Lung (tissue), 11 donors: ENCODE measurements at regions not wholly inside any gene's neighbourhood (a gene's known extent, or its start where the extent isn't known, plus 50 kb on each side); places are given as distances from the start of the nearest gene placed in this dataset.
A peak's percentile ranks its signal among the peaks of the same experiment; 100 is the strongest.

Experiments
- ATAC-seq: fragments of 200-7000 bp; cut with Tn5 transposase; one replicate; pipeline ENCODE4 v1.9.1; 2020; ENCODE audit warnings: moderate number of reproducible peaks; ENCODE audit not compliant: insufficient read depth, low FRiP score
- DNase-seq, 3 donors: peaks; one replicate each; pipeline ENCODE4 v3.0.0-alpha.2; 2013 to 2017
- H3K27ac ChIP-seq, 2 donors: one replicate each; pipeline ENCODE4 v1.5.1; 2013; ENCODE audit warnings: mild to moderate bottlenecking in 2 of 2, moderate library complexity in 2 of 2, control low read depth in 1 of 2, inconsistent platforms in 1 of 2, low read depth in 1 of 2, low read length in 1 of 2
- H3K27me3 ChIP-seq, 3 donors: one replicate each; pipeline ENCODE4 v1.5.1; 2013; ENCODE audit warnings: low read length in 2 of 3; ENCODE audit not compliant: control insufficient read depth in 3 of 3, insufficient read depth in 3 of 3
- H3K36me3 ChIP-seq, 4 donors: one replicate each; pipeline ENCODE4 v1.5.1; 2013; ENCODE audit warnings: low read length in 4 of 4, mild to moderate bottlenecking in 1 of 4, moderate library complexity in 1 of 4; ENCODE audit not compliant: control insufficient read depth in 4 of 4, insufficient read depth in 4 of 4
- H3K4me1 ChIP-seq, 5 donors: one replicate each; pipeline ENCODE4 v1.5.1; 2013; ENCODE audit warnings: low read length in 5 of 5, mild to moderate bottlenecking in 2 of 5, moderate library complexity in 1 of 5; ENCODE audit not compliant: control insufficient read depth in 5 of 5, insufficient read depth in 5 of 5
- H3K4me3 ChIP-seq: one replicate; pipeline ENCODE4 v1.5.1; 2013; ENCODE audit warnings: mild to moderate bottlenecking, control low read depth, moderate library complexity
- H3K9ac ChIP-seq, 2 donors: one replicate each; pipeline ENCODE4 v1.5.1; 2013; ENCODE audit warnings: low read length in 2 of 2, control low read depth in 1 of 2; ENCODE audit not compliant: insufficient read depth in 1 of 2
- H3K9me3 ChIP-seq, 4 donors: one replicate each; pipeline ENCODE4 v1.5.1; 2013; ENCODE audit warnings: low read length in 3 of 4, mild to moderate bottlenecking in 1 of 4, moderate library complexity in 1 of 4; ENCODE audit not compliant: control insufficient read depth in 4 of 4, insufficient read depth in 3 of 4
- CTCF ChIP-seq: IDR thresholded peaks from 2 replicates; pipeline ENCODE4 v1.5.1; 2012; ENCODE audit warnings: mild to moderate bottlenecking; ENCODE audit errors: control extremely low read depth, extremely low read depth
- WGBS, 2 donors: extraction: QIAGEN DNeasy Blood & Tissue Kit; methylation state at CpG; one replicate each; pipeline ENCODE4 v1.1.7; 2013; 5-methylcytosine and 5-hydroxymethylcytosine counted together
- donor health status: control.
- donor health status: control.
- donor health status: Bipolar disorder and iron deficiency.
- donor health status: healthy.
- donor health status: DM: yes; HTN: yes; CAD: no.

GRCh38 chrX:112947981-112948615, 107.5 kb upstream of the AMOT start:
- no peak for TF ChIP-seq CTCF
- H3K9me3 ChIP-seq, result no peaks in the 10 kb centered on the region
- DNase-seq (peak; percentile 55 to 76 (median 56)), ATAC-seq (no peak)
- no peaks in the 10 kb centered on the region for H3K36me3 ChIP-seq
- no peaks in the 10 kb centered on the region for H3K4me1 ChIP-seq
- 65 to 84% methylated on average over 2 of the region's 2 CpGs for WGBS, 2 donors
- peaks cover 0 to 41% (median 15%) of the 10 kb centered on the region in 3 donors for H3K27me3 ChIP-seq
- no peak overlapping the region for H3K4me3 ChIP-seq
- no peak overlapping the region for H3K27ac ChIP-seq
- H3K9ac ChIP-seq, result no peak overlapping the region

GRCh38 chrX:112946227-112946626, 105.6 kb upstream of the AMOT start:
- H3K27me3 ChIP-seq, result peaks cover 0 to 36% (median 10%) of the 10 kb centered on the region in 3 donors
- DNase-seq, result no peak
- WGBS, 2 donors, result 58 to 61% methylated on average over 1 of the region's 1 CpG

GRCh38 chrX:112945826-112946225, 105.2 kb upstream of the AMOT start:
- WGBS, 2 donors, result 82 to 89% methylated on average over 6 of the region's 6 CpGs
- no peak for DNase-seq
- no peak for ATAC-seq

More at GRCh38 chrX:112946227-112946626, 105.6 kb upstream of the AMOT start:
- Histone ChIP-seq H3K36me3 (no peaks in the 10 kb centered on the region), H3K9me3 (no peaks in the 10 kb centered on the region), H3K4me3 (no peak overlapping the region), H3K27ac (no peak overlapping the region), H3K9ac (no peak overlapping the region), H3K4me1 (no peaks in the 10 kb centered on the region)
- no peak for TF ChIP-seq CTCF
- no peak for ATAC-seq

More at GRCh38 chrX:112945826-112946225, 105.2 kb upstream of the AMOT start:
- TF ChIP-seq CTCF, result no peak
- Histone ChIP-seq H3K9ac (no peak overlapping the region), H3K4me1 (no peaks in the 10 kb centered on the region), H3K4me3 (no peak overlapping the region), H3K9me3 (no peaks in the 10 kb centered on the region), H3K36me3 (no peaks in the 10 kb centered on the region), H3K27me3 (peaks cover 0 to 39% (median 8%) of the 10 kb centered on the region in 3 donors), H3K27ac (no peak overlapping the region)
